Endothelial cell of umbilical vein (primary cell): ENCODE measurements at regions not wholly inside any gene's neighbourhood (a gene's known extent, or its start where the extent isn't known, plus 50 kb on each side); places are given as distances from the start of the nearest gene placed in this dataset.
"Not testable (repeated sequence)": the region's sequence is repeated elsewhere in the genome, so short reads cannot be mapped to it uniquely, and the experiment has no call there.

Experiments used
- BruUV-seq: library from RNA; stranded (reverse); fragments of 400-500 nt; replicated peaks from 2 replicates; lab custom pipeline; 2021; lab: Mats Ljungman, UMichigan
- CTCF ChIA-PET: fragments of 300-600, 350-600 bp; sonication (Branson Sonifier 250); formaldehyde crosslinking; loops from one replicate; lab custom pipeline; 2021; ENCODE audit warnings: antibody characterized with exemption, inconsistent platforms; lab: Charles Lee
- POLR2A ChIA-PET: fragments of 300-600, 350-600 bp; sonication (Branson Sonifier 250); formaldehyde crosslinking; loops from one replicate; lab custom pipeline; 2021; ENCODE audit warnings: antibody characterized with exemption, inconsistent platforms; lab: Charles Lee
- DNase-seq: peaks from one replicate; pipeline ENCODE4 v3.0.0-alpha.2; 2011; ENCODE audit warnings: low read depth, low spot score
- FAIRE-seq: peaks from 2 replicates; lab custom pipeline; 2011; peaks lifted over from hg19 to GRCh38; lab: Jason Lieb, UNC
- H2AFZ ChIP-seq: 2 replicates; pipeline ENCODE4 v1.6.0; 2012; ENCODE audit warnings: low read depth, low read length, control low read depth, inconsistent platforms
- H3K27ac ChIP-seq: 2 replicates; pipeline ENCODE4 v1.5.1; 2011; ENCODE audit warnings: low read depth, mild to moderate bottlenecking, control low read depth, low read length, moderate library complexity; ENCODE audit not compliant: insufficient read depth
- H3K27me3 ChIP-seq, 2 experiments: 2 replicates each; pipeline versions ENCODE4 v1.6.0 to v1.6.1; 2011; ENCODE audit warnings: low read length in 2 of 2, mixed read lengths in 1 of 2; ENCODE audit not compliant: control insufficient read depth in 2 of 2, insufficient read depth in 2 of 2
- H3K36me3 ChIP-seq, 2 experiments: 2 replicates in 1 of 2; 3 replicates in 1 of 2; pipeline ENCODE4 v1.5.1; 2011; ENCODE audit warnings: low read length in 2 of 2, mild to moderate bottlenecking in 1 of 2, moderate library complexity in 1 of 2; ENCODE audit not compliant: control insufficient read depth in 2 of 2, insufficient read depth in 2 of 2; ENCODE audit errors: extremely low read depth in 1 of 2
- H3K4me1 ChIP-seq: 3 replicates; pipeline ENCODE4 v1.5.1; 2011; ENCODE audit warnings: mild to moderate bottlenecking, low read length; ENCODE audit not compliant: control insufficient read depth, insufficient read depth; ENCODE audit errors: extremely low read depth
- H3K4me2 ChIP-seq: 2 replicates; pipeline ENCODE4 v1.6.1; 2011; ENCODE audit warnings: low read length, control low read depth, mixed read lengths; ENCODE audit not compliant: insufficient read depth
- H3K4me3 ChIP-seq, 3 experiments: fragments of 200-600 bp in 1 of 3; sonication (generic), shearing (Covaris generic) in 1 of 3; replicated peaks in 1 of 3; 2 replicates each; pipeline ENCODE4 v1.5.1; 2011 to 2016; ENCODE audit warnings: control low read depth in 3 of 3, low read length in 3 of 3, mild to moderate bottlenecking in 2 of 3, inconsistent platforms in 1 of 3, low read depth in 1 of 3, moderate library complexity in 1 of 3; ENCODE audit not compliant: insufficient read depth in 1 of 3
- H3K79me2 ChIP-seq: 2 replicates; pipeline ENCODE4 v1.6.0; 2012; ENCODE audit warnings: low read length, inconsistent platforms; ENCODE audit not compliant: control insufficient read depth, insufficient read depth
- H3K9ac ChIP-seq: replicated peaks from 2 replicates; pipeline ENCODE3; 2011; ENCODE audit warnings: low read length, control low read depth; ENCODE audit not compliant: insufficient read depth; ENCODE audit errors: extremely low read depth
- H3K9me1 ChIP-seq: replicated peaks from 3 replicates; pipeline ENCODE4 v1.6.0; 2011; ENCODE audit warnings: mild to moderate bottlenecking, low read length; ENCODE audit not compliant: control insufficient read depth, insufficient read depth; ENCODE audit errors: extremely low read depth
- H3K9me3 ChIP-seq: replicated peaks from 2 replicates; pipeline ENCODE4 v1.5.1; 2012; ENCODE audit warnings: low read length, inconsistent platforms; ENCODE audit not compliant: control insufficient read depth, insufficient read depth
- H4K20me1 ChIP-seq: replicated peaks from 2 replicates; pipeline ENCODE3; 2011; ENCODE audit warnings: mild to moderate bottlenecking, low read length; ENCODE audit not compliant: control insufficient read depth, insufficient read depth; ENCODE audit errors: extremely low read depth
- EZH2 ChIP-seq: IDR thresholded peaks from 2 replicates; pipeline ENCODE4 v1.6.1; 2012; ENCODE audit warnings: borderline replicate concordance, low read depth, mild to moderate bottlenecking, moderate library complexity, low read length, inconsistent platforms; ENCODE audit not compliant: severe bottlenecking
- FOS ChIP-seq: IDR thresholded peaks from 2 replicates; pipeline ENCODE4 v1.6.1; 2011; ENCODE audit warnings: mild to moderate bottlenecking, low read length, moderate library complexity, borderline replicate concordance; ENCODE audit not compliant: insufficient read depth
- GATA2 ChIP-seq: IDR thresholded peaks from 2 replicates; pipeline ENCODE4 v1.7.0; 2011; ENCODE audit warnings: low read depth, mild to moderate bottlenecking, moderate library complexity, mixed read lengths, low read length; ENCODE audit not compliant: insufficient read length, insufficient read depth
- JUN ChIP-seq: IDR thresholded peaks from 2 replicates; pipeline ENCODE4 v1.6.1; 2011; ENCODE audit warnings: borderline replicate concordance, low read depth; ENCODE audit not compliant: insufficient read length, insufficient read depth
- MAX ChIP-seq: IDR thresholded peaks from 2 replicates; pipeline ENCODE4 v1.6.1; 2011; ENCODE audit not compliant: insufficient read depth, insufficient read length
- MYC ChIP-seq: IDR thresholded peaks from one replicate; pipeline ENCODE4 v1.6.1; 2011; ENCODE audit warnings: mild to moderate bottlenecking, low read depth, low read length
- POLR2A ChIP-seq: IDR thresholded peaks from 2 replicates; pipeline ENCODE4 v1.6.1; 2012; ENCODE audit warnings: low read depth, mild to moderate bottlenecking, control low read depth, low read length
- POLR2AphosphoS5 ChIP-seq: IDR thresholded peaks from 2 replicates; pipeline ENCODE4 v1.6.1; 2012; ENCODE audit warnings: low read depth, mild to moderate bottlenecking, control low read depth, low read length, moderate library complexity; ENCODE audit not compliant: insufficient read depth
- dilution Hi-C: fragments of 300-500 bp; cut with MboI; formaldehyde crosslinking; loops from one replicate; pipeline ENCODE4 v1.15.0; 2019; ENCODE audit warnings: low sequenced_read_pairs; ENCODE audit not compliant: extremely low pct_ligation_motif_present
- intact Hi-C: fragments of 100-400 bp; cut with micrococcal nuclease; formaldehyde crosslinking; loops from one replicate; pipeline ENCODE4 v1.10.0; 2022
- TF ChIP-seq, protein P1 (sequence below), 2 donors: IDR thresholded peaks; 1 replicate in 1 of 2; 2 replicates in 1 of 2; pipeline ENCODE4 v1.5.1; 2011; ENCODE audit warnings: low read length in 2 of 2, mild to moderate bottlenecking in 2 of 2, moderate library complexity in 2 of 2, control low read depth in 1 of 2, inconsistent platforms in 1 of 2, low read depth in 1 of 2; ENCODE audit not compliant: insufficient read depth in 1 of 2; ENCODE audit errors: extremely low read depth in 1 of 2

DNA sequence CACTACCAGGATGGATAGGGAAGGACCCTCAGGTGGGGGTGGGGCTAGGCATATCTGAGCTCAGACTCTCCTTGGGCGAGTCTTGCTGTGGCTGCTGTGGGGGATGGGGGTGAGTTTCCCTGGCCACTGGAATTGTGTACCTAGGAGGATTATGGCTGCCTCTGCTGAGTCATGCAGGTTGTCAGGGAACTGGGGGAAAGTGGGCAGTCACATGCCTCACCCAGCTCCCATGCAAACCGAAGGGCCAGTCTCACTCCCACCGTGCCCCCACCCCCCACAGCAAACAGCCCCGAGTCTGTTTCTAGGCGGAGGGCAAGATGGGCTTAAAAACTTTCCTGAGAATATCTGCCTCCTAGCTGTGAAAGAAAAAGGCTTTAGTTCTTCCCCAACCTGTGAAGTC, 210.3 kb upstream of the FERMT1 start:
- H3K4me2 ChIP-seq = no peak overlapping the region
- no peak overlapping the region for H3K4me3 ChIP-seq
- H3K27ac ChIP-seq = no peak overlapping the region
- TF ChIP-seq MYC = no peak
- TF ChIP-seq JUN = no peak
- TF ChIP-seq POLR2AphosphoS5 = no peak
- TF ChIP-seq MAX = no peak
- no peak for TF ChIP-seq FOS
- no peak for TF ChIP-seq EZH2
- no peak for TF ChIP-seq GATA2
- TF ChIP-seq, protein P1, sequence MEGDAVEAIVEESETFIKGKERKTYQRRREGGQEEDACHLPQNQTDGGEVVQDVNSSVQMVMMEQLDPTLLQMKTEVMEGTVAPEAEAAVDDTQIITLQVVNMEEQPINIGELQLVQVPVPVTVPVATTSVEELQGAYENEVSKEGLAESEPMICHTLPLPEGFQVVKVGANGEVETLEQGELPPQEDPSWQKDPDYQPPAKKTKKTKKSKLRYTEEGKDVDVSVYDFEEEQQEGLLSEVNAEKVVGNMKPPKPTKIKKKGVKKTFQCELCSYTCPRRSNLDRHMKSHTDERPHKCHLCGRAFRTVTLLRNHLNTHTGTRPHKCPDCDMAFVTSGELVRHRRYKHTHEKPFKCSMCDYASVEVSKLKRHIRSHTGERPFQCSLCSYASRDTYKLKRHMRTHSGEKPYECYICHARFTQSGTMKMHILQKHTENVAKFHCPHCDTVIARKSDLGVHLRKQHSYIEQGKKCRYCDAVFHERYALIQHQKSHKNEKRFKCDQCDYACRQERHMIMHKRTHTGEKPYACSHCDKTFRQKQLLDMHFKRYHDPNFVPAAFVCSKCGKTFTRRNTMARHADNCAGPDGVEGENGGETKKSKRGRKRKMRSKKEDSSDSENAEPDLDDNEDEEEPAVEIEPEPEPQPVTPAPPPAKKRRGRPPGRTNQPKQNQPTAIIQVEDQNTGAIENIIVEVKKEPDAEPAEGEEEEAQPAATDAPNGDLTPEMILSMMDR (IDR thresholded peaks at IDR 0.05; ENCODE audit: extremely low read depth in 1 of 2, insufficient read depth in 1 of 2, low read depth in 1 of 2, low read length in 2 of 2) = no peak
- TF ChIP-seq POLR2A = no peak
- no peaks in the 10 kb centered on the region for H3K4me1 ChIP-seq
- H2AFZ ChIP-seq = no peak overlapping the region
- DNase-seq (no peak), FAIRE-seq (no peak)
- ChIA-PET POLR2A (no interaction called here), CTCF (no interaction called here)
- intact Hi-C loops (no loop called here), dilution Hi-C loops (no loop called here)
- no peaks in the 10 kb centered on the region for H3K9me1 ChIP-seq
- BruUV-seq = no TSS peak
- no peaks in the 10 kb centered on the region for H3K9me3 ChIP-seq
- H4K20me1 ChIP-seq = no peaks in the 10 kb centered on the region
- H3K36me3 ChIP-seq = no peaks in the 10 kb centered on the region
- H3K79me2 ChIP-seq = no peaks in the 10 kb centered on the region
- H3K9ac ChIP-seq = no peak overlapping the region
- H3K27me3 ChIP-seq = no peaks in the 10 kb centered on the region

- H2AFZ ChIP-seq, H3K9me1 ChIP-seq, FAIRE-seq, H3K4me2 ChIP-seq, DNase-seq, H3K36me3 ChIP-seq, H3K4me1 ChIP-seq, POLR2A ChIA-PET, intact Hi-C loops, H3K79me2 ChIP-seq, BruUV-seq, H3K9ac ChIP-seq, H3K27me3 ChIP-seq, H3K9me3 ChIP-seq, dilution Hi-C loops, H4K20me1 ChIP-seq, CTCF ChIA-PET, H3K27ac ChIP-seq, H3K4me3 ChIP-seq: not testable (repeated sequence)
Measured at GRCh38 chr20:6321235-6321634, 198.4 kb upstream of the FERMT1 start.
